Left cardiac atrium (tissue), 4 donors: ENCODE measurements at regions not wholly inside any gene's neighbourhood (a gene's known extent, or its start where the extent isn't known, plus 50 kb on each side); places are given as distances from the start of the nearest gene placed in this dataset.
A peak's percentile ranks its signal among the peaks of the same experiment; 100 is the strongest.
"Not testable (repeated sequence)": the region's sequence is repeated elsewhere in the genome, so short reads cannot be mapped to it uniquely, and the experiment has no call there.

Experiments used
- ATAC-seq, 2 donors: fragments of 200-7000 bp; cut with Tn5 transposase; one replicate each; pipeline ENCODE4 v1.9.1; 2020; ENCODE audit warnings: mild to moderate bottlenecking in 2 of 2, moderate library complexity in 2 of 2
- DNase-seq: peaks from one replicate; pipeline ENCODE4 v3.0.0-alpha.2; 2020
- intact Hi-C, 2 donors: fragments of 100-400 bp; cut with DNase I; formaldehyde crosslinking; loops; one replicate each; pipeline versions ENCODE4 v1.14.1 to v1.15.1; 2022 to 2023
- donor health status: DM: no; HTN: yes; CAD: no.
- donor health status: DM: no; HTN: yes; CAD: no; lungs with severe emphysema.
- donor health status: DM: yes; HTN: yes; CAD: no.
- donor health status: Dilated cardiomyopathy.

- ATAC-seq (no peak), DNase-seq (no peak)
- intact Hi-C loops = no loop called here
These were observed 502.8 kb downstream of the LRRC70 start for GRCh38 chr5:63081402-63081801.

GRCh38 chr5:63070001-63070400 is 491.4 kb downstream of the LRRC70 start:
- intact Hi-C loops = no loop called here
- DNase-seq (no peak), ATAC-seq (no peak)

GRCh38 chr5:63055421-63055820 is 476.8 kb downstream of the LRRC70 start:
- no peak for DNase-seq
- ATAC-seq = no peak
- intact Hi-C loops = no loop called here

- peak; percentile 86 to 90 for ATAC-seq
- DNase-seq = peak; percentile 68
- intact Hi-C loops = no loop called here
These were observed 474.5 kb downstream of the LRRC70 start for GRCh38 chr5:63053019-63053638.

GRCh38 chr5:63050916-63051315 is 472.3 kb downstream of the LRRC70 start:
- intact Hi-C loops = no loop called here
- no peak for DNase-seq
- no peak for ATAC-seq

GRCh38 chr5:63049935-63050334 is 471.3 kb downstream of the LRRC70 start:
- intact Hi-C loops = no loop called here
- ATAC-seq (no peak), DNase-seq (no peak)

- ATAC-seq (no peak), DNase-seq (no peak)
- intact Hi-C loops = no loop called here
These were observed 465.2 kb downstream of the LRRC70 start for GRCh38 chr5:63043792-63044191.

- ATAC-seq (no peak), DNase-seq (no peak)
- intact Hi-C loops = no loop called here
These were observed 453.7 kb downstream of the LRRC70 start for GRCh38 chr5:63032343-63032742.

- intact Hi-C loops = no loop called here
- ATAC-seq = no peak
- DNase-seq = no peak
These were observed 451.3 kb downstream of the LRRC70 start for GRCh38 chr5:63029891-63030290.

- DNase-seq = no peak
These were observed 447.1 kb downstream of the LRRC70 start for GRCh38 chr5:63025679-63026078.

GRCh38 chr5:63022403-63022802 is 443.8 kb downstream of the LRRC70 start:
- intact Hi-C loops = no loop called here
- no peak for ATAC-seq
- DNase-seq = no peak

More at GRCh38 chr5:63025679-63026078, 447.1 kb downstream of the LRRC70 start:
- no peak for ATAC-seq
- intact Hi-C loops = no loop called here

GRCh38 chr5:63011158-63011557 is 432.5 kb downstream of the LRRC70 start:
- intact Hi-C loops = no loop called here

GRCh38 chr5:63008195-63008594 is 429.6 kb downstream of the LRRC70 start:
- ATAC-seq = no peak

More at GRCh38 chr5:63011158-63011557, 432.5 kb downstream of the LRRC70 start:
- ATAC-seq (no peak), DNase-seq (no peak)

GRCh38 chr5:62994842-62995241 is 416.2 kb downstream of the LRRC70 start:
- DNase-seq, intact Hi-C loops, ATAC-seq: not testable (repeated sequence)

More at GRCh38 chr5:63008195-63008594, 429.6 kb downstream of the LRRC70 start:
- intact Hi-C loops = no loop called here
- no peak for DNase-seq

- intact Hi-C loops = no loop called here
- DNase-seq = no peak
- ATAC-seq = no peak
These were observed 407.1 kb downstream of the LRRC70 start for GRCh38 chr5:62985749-62986148.

- ATAC-seq = no peak
- intact Hi-C loops = no loop called here
These were observed 403.7 kb downstream of the LRRC70 start for GRCh38 chr5:62982348-62982747.

GRCh38 chr5:62980884-62981283 is 402.3 kb downstream of the LRRC70 start:
- ATAC-seq (no peak), DNase-seq (no peak)
- intact Hi-C loops = no loop called here

More at GRCh38 chr5:62982348-62982747, 403.7 kb downstream of the LRRC70 start:
- no peak for DNase-seq

- no peak for ATAC-seq
- intact Hi-C loops = no loop called here
These were observed 400.9 kb downstream of the LRRC70 start for GRCh38 chr5:62979472-62979871.

GRCh38 chr5:62977661-62978060 is 399.0 kb downstream of the LRRC70 start:
- ATAC-seq (peak in 1 of 2 donors; percentile 15), DNase-seq (no peak)
- intact Hi-C loops = no loop called here

More at GRCh38 chr5:62979472-62979871, 400.9 kb downstream of the LRRC70 start:
- DNase-seq = no peak

GRCh38 chr5:62974623-62975022 is 396.0 kb downstream of the LRRC70 start:
- no peak for DNase-seq
- peak in 1 of 2 donors; percentile 59 for ATAC-seq
- intact Hi-C loops = no loop called here

- ATAC-seq (no peak), DNase-seq (no peak)
- intact Hi-C loops = no loop called here
These were observed 390.9 kb downstream of the LRRC70 start for GRCh38 chr5:62969409-62970120.
